Colon (tissue), 2 donors: ENCODE measurements at regions not wholly inside any gene's neighbourhood (a gene's known extent, or its start where the extent isn't known, plus 50 kb on each side); places are given as distances from the start of the nearest gene placed in this dataset.

Source experiments
- FAIRE-seq: peaks from 2 replicates; lab custom pipeline; 2012; peaks lifted over from hg19 to GRCh38; lab: Jason Lieb, UNC
- donor health status: control.
- donor health status: control.

DNA sequence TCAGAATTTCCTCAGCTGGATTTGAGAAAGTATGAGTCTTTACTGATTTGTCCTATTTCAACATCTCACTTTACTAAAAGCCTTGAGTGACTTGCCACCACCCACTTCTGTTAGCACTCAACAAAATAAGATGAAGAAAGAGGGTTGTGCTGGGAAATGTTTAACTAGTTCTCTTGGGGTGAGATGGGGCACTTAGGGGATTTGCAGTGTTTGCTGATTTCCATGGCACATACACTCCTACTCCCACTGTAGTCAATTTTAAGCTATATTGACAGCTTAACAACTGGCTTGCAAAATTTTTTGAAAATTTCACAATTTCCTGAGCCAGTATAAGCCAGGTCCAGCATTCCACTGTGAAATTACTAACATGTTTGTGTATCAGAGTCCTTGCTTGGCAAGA lies 463.1 kb upstream of the ARHGEF26 start:
- no peak for FAIRE-seq

DNA sequence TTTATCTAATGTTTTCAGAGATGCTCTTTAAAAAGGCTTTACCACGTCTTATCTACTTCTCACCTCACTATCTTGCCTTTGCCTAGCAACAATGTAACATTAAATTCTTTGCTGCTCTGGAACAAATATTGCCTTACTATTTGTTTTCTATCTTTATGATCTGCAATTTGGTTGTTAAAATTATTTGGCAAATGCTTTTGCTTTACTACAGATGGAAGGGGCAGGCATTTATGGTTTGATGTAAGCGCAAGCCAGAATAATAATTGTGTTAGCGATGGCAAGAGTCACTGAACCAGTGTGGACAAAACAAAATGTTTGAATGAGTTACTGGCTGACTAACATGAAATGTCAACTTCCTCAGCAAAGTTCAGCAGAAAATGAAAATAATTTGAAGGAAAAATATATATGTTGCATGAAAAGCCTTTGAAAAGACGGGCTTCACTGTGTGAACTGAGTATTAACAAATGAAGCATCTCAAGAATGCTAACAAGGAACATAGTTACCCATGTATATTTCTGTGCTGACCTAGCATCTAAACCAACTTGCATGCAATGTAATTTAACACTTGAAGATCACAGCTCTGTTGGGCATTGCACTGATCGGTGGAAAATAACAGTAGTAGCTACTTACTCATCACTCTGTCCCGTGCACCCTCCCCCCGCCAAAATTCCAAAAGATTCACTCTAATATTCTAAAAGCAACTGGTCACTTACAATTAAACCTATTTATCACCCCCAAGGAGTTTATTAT lies 454.0 kb upstream of the ARHGEF26 start:
- no peak for FAIRE-seq

- no peak for FAIRE-seq
Measured at GRCh38 chr3:153669527-153669926, 451.7 kb upstream of the ARHGEF26 start.

GRCh38 chr3:153670577-153670976 lies 450.6 kb upstream of the ARHGEF26 start:
- no peak for FAIRE-seq

GRCh38 chr3:153673853-153674252 lies 447.3 kb upstream of the ARHGEF26 start:
- FAIRE-seq = no peak

DNA sequence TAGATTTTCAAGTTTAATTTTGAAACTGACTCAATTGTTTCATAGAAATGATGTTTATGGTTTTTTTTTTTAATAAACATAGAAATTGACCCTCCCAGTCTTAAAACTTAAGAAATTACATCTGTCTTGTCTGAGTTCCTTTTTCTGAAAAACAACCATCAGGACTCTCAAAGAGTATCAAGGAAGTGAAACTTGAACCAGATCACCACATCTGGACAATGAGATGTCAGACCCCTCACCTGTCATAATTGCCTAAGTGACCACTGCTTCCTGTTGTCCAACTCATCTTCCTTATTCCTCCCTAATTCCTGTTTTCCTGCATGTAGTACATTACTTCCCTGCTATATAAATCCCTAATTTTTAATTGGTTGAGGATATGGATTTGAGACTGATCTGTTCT lies 441.5 kb upstream of the ARHGEF26 start:
- FAIRE-seq = no peak

GRCh38 chr3:153680526-153680925 lies 440.7 kb upstream of the ARHGEF26 start:
- no peak for FAIRE-seq

- no peak for FAIRE-seq
Measured at GRCh38 chr3:153681057-153681456, 440.1 kb upstream of the ARHGEF26 start.

- FAIRE-seq = no peak
Measured at GRCh38 chr3:153688301-153689120, 432.7 kb upstream of the ARHGEF26 start.

GRCh38 chr3:153693207-153693606 lies 428.0 kb upstream of the ARHGEF26 start:
- no peak for FAIRE-seq

- no peak for FAIRE-seq
Measured at GRCh38 chr3:153702106-153702505, 419.1 kb upstream of the ARHGEF26 start.

- FAIRE-seq = no peak
Measured at GRCh38 chr3:153704115-153704514, 417.1 kb upstream of the ARHGEF26 start.

DNA sequence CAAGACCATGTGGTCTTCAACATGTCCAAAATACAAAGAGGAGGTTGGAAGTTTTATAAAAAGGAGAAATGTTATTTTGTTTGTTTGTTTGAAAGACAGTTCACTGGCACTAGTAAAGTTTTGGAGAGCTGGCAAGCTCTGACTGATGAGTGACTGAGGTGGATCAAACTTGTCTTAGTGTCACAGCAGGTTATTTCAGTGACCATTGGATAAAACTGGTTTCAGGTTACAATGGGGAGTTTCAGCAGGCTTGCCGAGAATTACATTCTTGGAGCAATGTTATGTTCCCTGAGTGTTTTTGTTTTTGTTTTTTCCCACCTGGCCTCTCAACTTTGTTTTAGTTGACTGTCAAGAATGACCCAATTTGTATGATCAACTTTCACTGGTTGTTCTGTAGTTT lies 414.5 kb upstream of the ARHGEF26 start:
- FAIRE-seq = no peak

DNA sequence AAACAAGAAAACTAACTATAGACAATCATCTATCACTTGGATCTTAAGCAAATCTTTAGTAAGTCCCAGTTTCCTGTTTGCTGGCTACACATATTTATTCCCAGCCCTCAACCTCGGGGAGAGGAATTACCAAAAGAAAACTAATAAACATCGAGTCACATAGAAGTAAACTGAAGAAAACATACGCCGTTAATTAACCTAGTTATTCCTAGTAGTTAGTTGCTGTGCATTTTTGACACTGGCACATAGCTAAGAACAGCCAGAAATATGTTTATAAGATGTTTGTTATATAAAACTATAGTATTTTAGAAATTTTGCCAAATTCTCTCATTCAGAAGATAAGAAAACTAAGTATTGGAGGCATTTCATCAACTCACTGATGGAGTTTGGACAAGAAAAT lies 407.2 kb upstream of the ARHGEF26 start:
- no peak for FAIRE-seq

- no peak for FAIRE-seq
Measured at GRCh38 chr3:153714588-153715290, 406.5 kb upstream of the ARHGEF26 start.

DNA sequence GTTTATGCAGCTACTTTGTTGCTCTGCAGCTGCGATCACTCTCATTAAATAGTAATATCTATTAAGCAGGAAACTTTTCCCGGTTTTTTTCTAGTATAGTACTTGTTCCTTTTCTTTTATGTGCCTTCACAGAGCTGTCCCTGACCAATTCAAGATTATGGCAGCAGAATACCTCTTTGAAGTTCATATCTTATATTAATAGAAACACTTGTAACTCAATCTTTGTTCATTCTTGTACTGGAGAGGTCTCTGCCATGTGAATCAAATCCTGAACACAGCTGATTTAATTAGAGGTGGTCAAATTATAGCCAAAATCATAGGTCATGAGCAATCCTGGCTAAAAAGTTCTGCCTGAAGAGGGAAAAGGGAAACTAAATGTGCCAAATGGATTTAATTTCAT lies 399.0 kb upstream of the ARHGEF26 start:
- no peak for FAIRE-seq

GRCh38 chr3:153731071-153731470 lies 390.1 kb upstream of the ARHGEF26 start:
- FAIRE-seq = no peak

- peak; percentile 91 for FAIRE-seq
Measured at GRCh38 chr3:153734777-153735551, 386.2 kb upstream of the ARHGEF26 start.

- no peak for FAIRE-seq
Measured at GRCh38 chr3:153740109-153740508, 381.1 kb upstream of the ARHGEF26 start.

DNA sequence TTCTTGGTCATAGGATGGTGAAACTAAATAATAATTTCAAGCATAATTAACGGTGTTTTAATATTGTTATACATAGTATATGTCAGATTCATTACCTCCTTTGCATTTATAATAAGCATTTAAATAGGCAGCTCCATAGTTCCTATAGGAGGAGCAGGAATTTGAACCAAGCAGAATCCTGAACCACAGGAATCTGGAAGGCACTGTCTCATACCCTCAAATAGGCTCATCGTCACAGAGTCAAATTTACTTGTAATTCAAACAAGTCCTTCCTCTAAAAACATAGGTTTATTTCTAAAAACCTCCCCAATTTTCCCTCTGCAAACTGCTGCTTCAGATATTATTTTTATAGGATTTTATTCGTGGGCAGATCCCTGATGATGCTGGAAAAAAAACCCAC lies 376.3 kb upstream of the ARHGEF26 start:
- FAIRE-seq = no peak

- peak; percentile 53 for FAIRE-seq
Measured at GRCh38 chr3:153746211-153746610, 375.0 kb upstream of the ARHGEF26 start.

GRCh38 chr3:153749070-153749610 lies 372.1 kb upstream of the ARHGEF26 start:
- peak; percentile 21 for FAIRE-seq
